HG02981 (cell line): ENCODE measurements at regions not wholly inside any gene's neighbourhood (a gene's known extent, or its start where the extent isn't known, plus 50 kb on each side); places are given as distances from the start of the nearest gene placed in this dataset.
"Not testable (repeated sequence)": the region's sequence is repeated elsewhere in the genome, so short reads cannot be mapped to it uniquely, and the experiment has no call there.

ENCODE experiments used
- ATAC-seq: cut with Tn5 transposase; IDR thresholded peaks from one replicate; pipeline ENCODE4 v1.9.1; 2021; ENCODE audit warnings: mild to moderate bottlenecking, moderate library complexity; ENCODE audit not compliant: unreplicated experiment

DNA sequence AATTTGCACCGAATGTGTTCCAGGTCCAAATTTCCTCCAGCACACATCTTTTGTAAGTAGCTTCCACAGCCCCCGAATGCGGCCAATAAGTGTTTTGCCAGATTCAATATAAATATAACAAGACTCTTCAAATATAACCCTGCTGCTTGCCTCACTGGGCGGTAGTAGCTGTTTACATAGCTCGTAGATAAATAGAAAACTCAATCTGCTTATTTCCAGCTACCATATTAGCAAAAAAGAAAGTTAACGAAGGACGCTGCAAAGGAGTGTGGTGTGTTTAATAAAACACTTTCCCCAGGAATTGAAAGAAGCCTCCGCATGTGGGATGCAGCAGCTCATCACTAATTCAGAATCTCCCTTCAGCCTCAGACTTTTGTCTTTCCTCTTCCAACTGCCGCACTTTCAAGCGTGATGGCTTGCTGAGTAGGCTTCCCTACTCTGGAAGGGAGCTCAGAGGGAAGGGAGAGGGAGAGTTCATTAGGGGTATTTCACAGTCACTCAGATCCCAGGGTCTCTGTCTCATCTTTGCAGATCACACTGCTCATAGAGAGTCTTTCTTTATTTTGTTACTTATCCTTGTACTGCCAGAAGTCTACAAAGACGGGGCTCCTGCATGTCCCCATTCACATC is 367.0 kb downstream of the RND3 start:
- no peak for ATAC-seq

DNA sequence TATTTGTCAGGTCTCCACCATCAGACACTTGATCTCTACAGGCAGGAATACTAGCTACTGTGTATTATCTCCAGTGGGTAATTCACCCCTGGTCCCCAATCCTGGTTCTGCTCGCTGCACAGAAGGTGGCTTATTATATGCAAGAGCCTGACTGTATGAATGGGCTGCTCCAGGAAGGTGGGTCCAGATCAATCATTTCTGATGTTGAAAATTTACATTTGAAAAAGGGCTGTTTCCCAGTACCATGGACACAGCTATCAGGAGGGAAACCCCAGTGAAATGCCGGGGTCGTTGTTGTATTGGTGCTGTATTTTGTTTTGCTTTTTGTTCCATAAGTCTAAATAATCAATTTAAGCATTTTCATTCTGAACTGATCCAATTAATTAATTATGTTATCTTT is 367.6 kb downstream of the RND3 start:
- ATAC-seq: no peak

DNA sequence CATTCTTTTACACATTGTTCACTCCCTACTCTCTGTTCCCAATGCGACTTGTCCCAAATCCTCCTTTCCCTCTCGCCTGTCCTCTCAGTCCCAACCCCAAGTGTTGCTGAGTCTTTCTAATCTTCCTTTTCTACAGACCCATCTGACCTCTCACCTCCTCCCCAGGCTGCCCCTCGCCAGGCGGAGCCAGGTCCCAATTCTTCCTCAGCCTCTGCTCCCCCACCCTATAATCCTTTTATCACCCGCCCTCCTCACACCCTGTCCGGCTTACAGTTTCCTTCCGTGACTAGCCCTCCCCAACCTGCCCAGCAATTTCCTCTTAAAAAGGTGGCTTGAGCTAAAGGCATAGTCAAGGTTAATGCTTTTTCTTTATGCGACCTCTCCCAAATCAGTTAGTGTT is 373.4 kb downstream of the RND3 start:
- not testable (repeated sequence) for ATAC-seq

DNA sequence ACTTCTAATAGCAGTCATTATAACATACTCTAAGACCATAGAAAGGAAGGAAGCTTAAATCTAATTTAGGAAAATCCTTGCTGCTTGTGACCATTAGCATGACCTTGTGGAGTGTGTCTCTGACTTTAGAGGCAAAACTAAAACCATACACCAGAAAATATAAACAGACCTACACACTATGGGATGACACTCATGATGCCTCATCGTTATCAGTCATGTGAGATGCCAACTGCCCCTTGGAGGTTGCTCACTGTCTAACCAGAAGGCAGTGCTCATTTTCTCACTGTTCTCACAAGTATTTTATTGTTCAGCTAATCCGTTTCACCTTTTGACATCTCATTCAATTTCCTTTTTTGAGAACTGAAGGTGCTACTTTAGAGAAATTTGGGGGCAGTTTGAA is 376.9 kb downstream of the RND3 start:
- ATAC-seq: no peak

DNA sequence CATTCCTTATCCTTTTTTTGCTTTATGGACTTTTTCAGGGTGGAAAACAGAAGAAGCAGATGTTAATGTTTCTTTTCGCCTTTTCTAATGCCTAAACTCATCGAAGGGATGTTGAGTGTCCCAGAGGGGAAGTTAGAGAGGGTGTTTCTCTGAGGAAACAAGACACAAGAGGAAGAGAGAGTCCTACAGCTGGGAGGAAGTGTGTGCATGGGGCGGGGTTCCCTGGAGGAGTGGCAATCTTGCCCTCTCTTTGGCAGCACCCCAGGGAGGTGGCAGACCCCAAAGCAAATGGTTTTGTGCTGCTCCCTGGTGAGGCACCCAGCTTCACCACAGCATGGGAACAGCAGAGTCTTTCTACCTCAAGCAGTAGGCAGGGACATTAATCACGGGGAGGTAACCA is 377.6 kb downstream of the RND3 start:
- ATAC-seq: no peak

DNA sequence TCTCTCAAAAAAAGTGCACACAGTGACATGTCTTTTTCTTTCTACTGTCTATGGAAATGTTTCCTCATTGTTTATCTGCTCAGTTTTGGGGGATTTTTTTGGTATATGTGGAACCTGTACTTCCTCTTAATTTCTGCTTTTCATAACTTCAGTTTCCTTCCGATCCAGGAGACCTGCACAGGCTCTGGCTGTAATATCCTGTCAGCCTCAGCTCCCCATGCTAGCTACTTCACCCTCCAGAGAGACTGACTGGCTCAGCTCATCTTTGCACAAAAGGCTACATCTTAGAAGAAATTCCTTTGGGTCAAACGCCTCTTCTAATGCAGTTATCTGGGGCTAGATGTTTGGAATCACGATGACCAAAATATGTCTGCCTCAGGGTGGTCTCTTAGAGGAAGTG is 378.4 kb downstream of the RND3 start:
- no peak for ATAC-seq

DNA sequence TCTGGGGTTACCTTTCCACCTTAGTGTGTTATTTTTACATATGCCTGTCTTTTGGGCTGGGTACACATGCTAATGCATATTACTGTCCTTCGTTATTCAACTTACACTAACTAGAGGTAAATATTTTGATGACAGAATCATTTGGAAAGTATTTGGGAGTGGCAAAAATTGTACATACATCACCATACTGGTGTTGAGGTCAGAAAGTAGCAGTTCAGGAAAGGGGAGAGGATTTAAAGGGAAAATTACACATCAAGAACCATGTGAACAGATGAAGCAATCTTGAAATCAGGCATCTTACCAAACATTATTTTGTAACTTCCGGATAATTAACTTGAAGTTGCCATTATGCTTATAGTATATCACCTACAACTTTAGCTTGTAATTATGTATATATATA is 379.7 kb downstream of the RND3 start:
- no peak for ATAC-seq

DNA sequence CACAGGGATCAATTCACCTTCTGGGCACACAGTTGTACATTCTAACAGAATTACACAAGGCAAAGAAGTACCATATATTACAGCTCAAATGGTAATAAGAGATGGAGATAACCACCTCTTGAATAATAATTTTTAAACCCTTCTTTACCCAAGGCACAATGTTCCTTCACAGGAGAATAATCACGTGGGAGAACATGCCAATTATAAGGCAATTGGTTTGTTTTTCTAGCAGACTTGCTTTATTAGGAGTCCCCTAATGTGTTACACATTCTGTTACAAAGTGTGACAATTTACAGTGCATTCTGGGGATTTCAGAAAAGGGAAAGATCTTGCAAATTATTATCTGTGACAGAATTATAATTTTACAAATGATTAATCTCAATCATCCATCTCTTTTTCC is 380.3 kb downstream of the RND3 start:
- ATAC-seq: no peak

DNA sequence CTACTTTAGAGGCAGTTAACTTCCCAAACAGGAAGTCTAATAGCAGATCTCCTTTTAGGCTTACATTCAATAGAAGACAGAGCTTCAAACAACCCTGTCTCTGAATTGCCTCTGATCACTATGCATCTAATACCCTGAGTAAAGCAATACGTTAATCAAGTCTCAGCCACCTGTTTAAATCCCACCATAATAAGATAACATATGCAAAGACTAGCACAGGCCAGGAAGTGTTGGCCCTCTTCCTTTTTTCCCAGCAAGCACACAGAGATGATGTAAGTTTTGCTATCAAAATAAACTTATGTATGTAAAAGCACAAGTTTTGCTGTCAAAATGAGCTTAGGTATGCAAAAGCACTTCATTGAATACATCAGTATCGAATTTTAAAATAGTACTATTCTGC is 385.5 kb downstream of the RND3 start:
- ATAC-seq: no peak

DNA sequence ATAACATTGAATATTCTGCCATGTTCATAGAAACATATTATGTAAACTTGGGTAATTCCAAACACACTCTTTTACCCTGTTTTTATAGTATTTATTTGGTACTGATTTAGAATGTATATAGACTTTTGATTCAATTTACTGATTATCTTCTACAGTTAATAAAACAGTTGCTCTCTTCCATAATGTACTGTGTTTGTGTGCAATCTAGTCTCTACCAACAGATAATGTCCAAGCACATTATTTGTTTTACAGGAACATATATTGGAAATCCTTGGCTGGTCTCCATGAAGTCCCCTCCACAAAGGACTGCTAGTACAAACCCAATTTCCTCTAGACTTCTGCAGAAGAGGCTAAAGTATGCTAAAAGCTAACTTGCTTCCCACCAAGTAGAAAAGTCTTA is 386.6 kb downstream of the RND3 start:
- ATAC-seq: no peak

DNA sequence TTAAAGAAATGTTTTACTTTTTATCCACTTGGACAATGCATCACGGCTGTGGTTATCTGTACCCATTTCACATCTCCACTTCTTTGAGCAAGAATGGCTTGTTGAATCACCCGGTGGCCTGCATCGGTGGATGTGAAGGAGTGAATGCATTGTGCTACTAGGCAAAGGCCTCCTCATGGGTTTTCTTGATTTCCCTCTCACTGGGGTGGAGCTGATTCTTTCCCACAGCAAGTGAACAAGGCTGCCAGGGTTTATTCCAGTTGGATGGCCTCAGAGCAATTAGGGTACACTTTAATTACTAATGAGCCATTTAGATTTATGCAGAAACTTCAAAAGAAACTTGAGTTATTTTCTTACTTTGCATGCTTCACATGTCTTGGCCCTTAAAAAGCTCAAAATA is 387.1 kb downstream of the RND3 start:
- no peak for ATAC-seq

DNA sequence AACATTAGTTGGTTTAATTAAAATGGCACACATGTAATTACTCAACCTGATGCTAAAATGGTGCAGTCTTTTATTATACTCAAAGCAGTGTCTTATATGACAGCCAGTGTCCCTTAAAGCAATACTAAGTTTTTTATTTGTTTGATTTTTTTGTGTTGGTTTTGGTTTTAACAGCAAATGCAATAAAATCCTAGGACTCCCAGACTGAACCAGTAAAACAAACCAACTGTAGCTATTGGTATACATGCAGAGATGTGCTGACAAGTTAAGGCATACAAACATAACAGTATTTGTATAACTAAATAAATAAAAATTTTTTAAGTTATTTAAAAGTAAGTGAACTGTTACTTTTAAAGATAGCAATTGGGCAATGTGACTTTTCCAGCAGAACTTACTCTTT is 387.7 kb downstream of the RND3 start:
- ATAC-seq: no peak

DNA sequence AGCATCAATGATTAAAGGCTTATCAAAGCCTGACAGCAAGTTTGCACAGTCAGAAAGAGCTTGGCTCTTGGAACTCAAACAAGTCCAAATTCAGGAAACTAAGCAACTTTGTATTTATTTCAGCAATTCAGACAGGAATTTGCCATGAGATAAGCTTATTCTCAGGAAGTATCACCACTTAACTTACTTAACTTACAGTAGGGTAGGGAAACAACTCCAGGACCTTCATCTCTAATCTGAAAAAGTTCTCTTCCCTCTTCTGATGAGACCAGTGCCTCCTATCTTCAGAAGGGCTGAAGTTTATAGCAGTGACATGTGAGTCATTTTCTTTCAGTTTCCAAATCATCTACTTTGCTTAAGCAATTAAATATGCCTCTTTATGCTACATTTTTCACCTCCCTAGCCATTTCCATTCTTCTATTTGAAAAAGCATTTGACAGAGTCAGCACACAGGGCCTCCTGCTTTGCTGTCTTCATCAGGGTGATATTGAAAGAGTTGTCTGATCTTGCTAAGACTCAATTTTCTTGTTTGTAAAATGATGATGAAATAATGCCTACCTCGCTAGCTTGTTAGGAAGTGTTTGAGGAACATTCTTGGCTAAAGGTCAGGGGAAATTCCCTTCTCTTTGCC is 389.5 kb downstream of the RND3 start:
- no peak for ATAC-seq

DNA sequence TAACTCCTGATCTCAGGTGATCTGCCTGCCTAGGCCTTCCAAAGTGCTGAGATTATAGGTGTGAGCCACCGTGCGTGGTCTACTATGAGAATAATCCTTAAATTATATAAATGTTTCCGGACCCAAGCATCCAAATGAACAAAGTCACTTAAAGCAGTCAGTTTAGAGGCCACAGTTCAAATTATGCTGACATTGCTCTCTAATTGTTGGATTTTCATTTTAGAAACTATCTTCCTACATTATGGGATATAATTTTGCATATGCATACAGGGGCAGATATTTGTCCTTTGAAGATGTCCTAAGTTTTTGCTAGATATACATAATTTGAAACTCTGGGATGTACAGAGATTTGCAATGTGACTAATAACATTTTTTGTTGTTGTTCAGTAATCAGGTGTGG is 390.1 kb downstream of the RND3 start:
- no peak for ATAC-seq

DNA sequence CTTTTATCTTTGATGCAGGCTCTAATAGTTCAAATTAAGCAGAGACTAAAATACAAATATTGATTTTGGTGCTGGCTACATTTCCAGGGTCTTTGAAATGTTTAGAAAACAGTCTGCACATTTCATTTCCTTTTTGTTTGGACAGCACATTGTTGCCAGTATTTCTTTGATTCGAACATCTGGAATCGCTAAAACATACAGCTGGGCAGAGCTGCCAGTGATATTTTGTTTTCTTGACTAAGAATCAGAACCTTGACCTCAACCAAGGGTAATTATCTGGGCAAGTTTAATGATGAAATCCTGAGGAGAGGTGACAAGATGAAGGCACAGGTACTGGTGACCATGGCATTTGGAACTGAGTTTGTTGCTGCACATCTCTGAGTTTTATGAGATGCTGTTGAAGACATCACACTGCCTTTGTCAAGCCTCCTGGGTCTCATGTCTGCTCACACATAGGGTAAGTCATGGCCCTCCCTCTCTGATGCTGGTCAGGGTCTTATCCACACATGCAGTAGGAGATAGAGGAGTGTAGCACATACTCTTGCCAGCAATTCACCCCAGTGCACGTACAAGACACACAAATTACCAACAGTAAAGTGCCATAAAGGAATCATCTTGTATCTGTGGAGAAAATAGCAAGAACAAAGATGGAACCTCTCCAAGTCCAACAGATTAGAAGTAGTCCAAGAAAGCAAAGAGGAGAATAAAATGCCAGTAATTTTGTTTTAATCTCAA is 391.9 kb downstream of the RND3 start:
- no peak for ATAC-seq

DNA sequence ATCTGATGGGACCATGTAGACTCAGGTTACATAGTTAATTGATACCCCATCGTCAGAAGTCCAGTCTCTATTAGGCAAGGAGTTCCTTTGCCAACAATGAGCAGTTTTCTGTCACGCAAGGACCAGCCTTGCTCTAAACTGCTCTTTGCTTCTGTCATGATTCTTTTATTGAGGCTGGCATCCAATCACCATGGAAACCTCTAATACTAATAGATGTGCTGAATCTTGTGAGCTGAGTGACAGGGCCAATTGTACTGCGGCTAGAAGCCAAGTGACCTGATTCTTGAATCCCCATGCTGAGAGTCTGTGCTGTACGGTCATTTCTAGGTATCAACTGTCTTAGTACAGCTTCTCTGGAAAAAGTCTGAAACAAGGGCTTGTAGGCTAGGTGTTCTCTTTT is 395.6 kb downstream of the RND3 start:
- no peak for ATAC-seq

DNA sequence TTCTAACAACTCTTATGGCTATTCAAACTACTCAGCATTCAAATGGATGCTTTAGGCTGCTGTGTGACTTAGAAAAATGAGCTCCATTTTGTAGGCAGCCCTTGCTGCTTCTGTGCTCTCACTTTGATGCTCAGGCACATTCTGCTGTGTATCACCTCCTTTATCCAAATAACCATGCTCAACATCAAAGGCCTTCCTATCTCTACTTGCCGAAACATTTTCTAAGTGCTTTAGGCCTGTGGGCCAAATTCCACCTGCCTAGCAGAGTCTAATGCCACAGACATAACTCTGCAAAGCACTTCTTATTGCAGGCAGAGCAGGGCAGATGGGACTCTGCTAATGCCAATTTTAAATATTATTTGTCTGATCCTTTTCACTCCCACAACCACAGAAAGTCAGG is 397.4 kb downstream of the RND3 start:
- ATAC-seq: no peak

DNA sequence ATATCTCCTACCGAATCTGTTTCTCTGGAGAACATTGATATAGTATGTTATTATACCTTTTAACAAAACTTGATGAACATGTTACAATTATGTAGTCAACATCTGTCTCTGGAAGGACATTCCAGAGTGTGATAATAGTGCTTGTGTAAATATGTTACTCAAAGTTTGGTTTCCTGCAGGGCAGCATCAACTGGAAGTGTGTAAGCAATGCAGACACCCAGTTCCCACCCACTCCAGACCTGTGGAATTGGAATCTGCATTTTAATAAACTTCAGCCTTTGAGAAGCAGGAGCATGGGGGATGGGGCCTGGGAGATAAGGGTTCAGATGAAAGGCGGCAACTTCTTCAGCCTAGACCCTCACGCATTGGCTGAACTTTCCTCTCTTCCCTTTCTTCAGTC is 398.9 kb downstream of the RND3 start:
- no peak for ATAC-seq

DNA sequence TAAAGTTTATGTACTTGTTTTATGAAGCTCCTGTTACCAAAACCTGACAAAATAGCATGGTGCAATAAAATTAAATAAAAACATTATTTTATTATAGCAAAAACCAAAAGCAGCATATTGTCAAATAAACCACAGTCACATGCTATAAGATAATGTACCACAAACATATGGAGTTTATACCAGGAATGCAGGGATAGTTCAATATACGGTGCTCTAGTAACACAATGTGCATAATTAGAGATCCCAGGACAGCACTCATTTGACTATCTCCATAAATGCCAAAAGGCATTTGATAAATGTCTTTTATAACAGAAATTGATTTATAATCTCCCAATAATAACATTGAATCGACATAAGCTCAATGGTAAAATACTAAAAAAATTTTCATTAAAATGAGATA is 402.0 kb downstream of the RND3 start:
- ATAC-seq: no peak

DNA sequence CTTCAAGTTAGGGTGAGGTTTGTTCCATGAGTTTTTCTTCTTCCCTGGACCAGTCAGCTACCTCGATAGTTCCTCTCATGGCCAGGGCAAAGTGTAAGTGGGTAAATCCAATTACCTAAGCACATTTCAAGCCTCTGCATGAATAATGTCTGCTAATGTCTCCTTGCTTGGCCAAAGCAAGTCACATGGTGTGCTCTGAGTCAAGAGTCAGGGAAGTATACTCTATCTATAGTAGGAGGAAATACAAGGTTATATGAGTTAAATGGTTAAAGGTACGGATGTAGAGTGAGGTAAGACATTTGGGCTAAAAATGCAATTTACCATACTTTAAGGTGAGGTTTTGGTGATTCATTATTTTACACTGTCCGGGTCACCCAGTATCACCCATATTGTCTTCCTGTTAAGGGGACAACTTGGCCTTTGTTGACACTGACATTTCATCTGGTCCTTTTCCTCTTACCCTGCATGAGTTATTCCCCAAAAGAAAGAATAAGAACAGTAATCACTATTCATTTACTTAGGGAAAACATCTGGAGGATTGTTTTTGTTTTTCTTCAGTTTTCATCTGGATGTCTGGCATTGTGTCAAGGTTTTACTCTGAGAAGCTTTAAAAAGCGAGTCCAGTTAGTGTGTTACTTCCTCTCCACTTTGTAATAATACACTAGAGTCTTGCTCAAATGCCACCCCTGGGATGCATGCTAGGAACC is 405.5 kb downstream of the RND3 start:
- ATAC-seq: no peak

DNA sequence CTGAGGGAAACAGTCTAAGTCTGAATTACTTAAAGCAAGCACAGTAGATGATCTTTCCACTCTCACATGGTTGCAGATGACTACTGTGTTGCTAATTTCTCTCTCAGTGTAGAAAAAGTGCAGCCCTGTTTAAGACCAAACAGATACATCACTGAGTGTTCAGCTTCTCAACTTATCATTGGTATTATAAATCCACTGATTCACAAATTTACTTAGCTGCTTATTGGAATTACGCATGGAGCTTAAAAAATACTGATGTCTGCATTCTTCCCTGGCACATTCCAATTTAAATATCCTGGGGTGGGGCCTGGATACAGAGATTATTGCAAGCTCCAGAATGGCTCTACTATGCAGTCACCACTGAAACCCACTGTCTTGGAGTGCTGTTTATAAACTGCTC is 411.2 kb downstream of the RND3 start:
- no peak for ATAC-seq

DNA sequence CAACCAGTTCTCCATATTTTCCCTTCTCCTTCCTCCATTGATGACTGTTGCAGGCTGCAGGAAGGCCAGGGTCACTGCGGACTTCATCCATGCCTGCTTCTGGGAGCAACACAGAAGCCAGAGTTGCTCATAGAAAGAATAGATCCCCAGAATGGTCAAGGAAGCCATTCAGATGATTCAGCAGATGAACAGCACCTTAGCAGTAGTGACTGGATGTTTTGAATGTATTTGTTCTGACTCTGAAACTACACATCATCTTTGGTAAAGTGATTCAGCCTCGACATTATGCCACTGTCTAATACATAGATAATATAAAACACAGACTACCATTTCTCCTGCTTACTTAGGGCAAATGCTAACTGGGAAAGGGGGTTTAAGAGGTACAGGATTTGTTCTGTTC is 411.6 kb downstream of the RND3 start:
- no peak for ATAC-seq
